GM12878 (cell line): ENCODE measurements at regions not wholly inside any gene's neighbourhood (a gene's known extent, or its start where the extent isn't known, plus 50 kb on each side); places are given as distances from the start of the nearest gene placed in this dataset.

ENCODE experiments used
- ATAC-seq: fragments of 200-7000 bp; cut with Tn5 transposase; 3 replicates; pipeline ENCODE4 v1.9.1; 2020; ENCODE audit warnings: mild to moderate bottlenecking, moderate library complexity
- BruUV-seq: library from RNA; stranded (reverse); fragments of 400-500 nt; replicated peaks from 2 replicates; lab custom pipeline; 2021; lab: Mats Ljungman, UMichigan
- CTCF ChIA-PET: fragments of 300-600 bp; sonication (Branson Sonifier 250); formaldehyde crosslinking; extraction: SDS; loops from one replicate; lab custom pipeline; 2021; ENCODE audit warnings: inconsistent platforms; lab: Yijun Ruan, JAX
- POLR2A ChIA-PET: fragments of 350-600 bp; formaldehyde crosslinking; extraction: SDS; loops from one replicate; lab custom pipeline; 2021; ENCODE audit warnings: inconsistent platforms; lab: Charles Lee
- RAD21 ChIA-PET: fragments of 300-600 bp; sonication (Branson Sonifier 250); formaldehyde crosslinking; loops from one replicate; lab custom pipeline; 2023; ENCODE audit warnings: antibody characterized with exemption; ENCODE audit not compliant: unreplicated experiment; lab: Charles Lee
- SMC1A ChIA-PET: fragments of 300-600 bp; sonication (Branson Sonifier 250); formaldehyde crosslinking; loops from one replicate; lab custom pipeline; 2023; ENCODE audit not compliant: unreplicated experiment, uncharacterized antibody; lab: Charles Lee
- DNase-seq: peaks from one replicate; pipeline ENCODE4 v3.0.0-alpha.2; 2011; ENCODE audit warnings: low read depth, low spot score
- FAIRE-seq: peaks from 3 replicates; lab custom pipeline; 2011; peaks lifted over from hg19 to GRCh38; lab: Jason Lieb, UNC
- H2AFZ ChIP-seq: 2 replicates; pipeline ENCODE4 v1.6.0; 2011; ENCODE audit warnings: low read depth, low read length, control low read depth; ENCODE audit not compliant: control insufficient read depth
- H3K27ac ChIP-seq: 2 replicates; pipeline ENCODE4 v1.5.1; 2011; ENCODE audit warnings: control low read depth; ENCODE audit not compliant: control insufficient read depth, insufficient read depth
- H3K27me3 ChIP-seq, 2 experiments: replicated peaks in 1 of 2; 2 replicates each; pipeline versions ENCODE4 v1.6.0 to v1.6.1; 2011; ENCODE audit warnings: low read length in 1 of 2; ENCODE audit not compliant: control insufficient read depth in 2 of 2, insufficient read depth in 2 of 2
- H3K36me3 ChIP-seq, 2 experiments: 2 replicates each; pipeline ENCODE4 v1.5.1; 2011; ENCODE audit warnings: low read length in 1 of 2; ENCODE audit not compliant: control insufficient read depth in 2 of 2, insufficient read depth in 2 of 2
- H3K4me1 ChIP-seq: 2 replicates; pipeline ENCODE4 v1.6.1; 2011; ENCODE audit warnings: mild to moderate bottlenecking, low read length, moderate library complexity, mixed read lengths; ENCODE audit not compliant: control insufficient read depth, insufficient read depth
- H3K4me2 ChIP-seq: 2 replicates; pipeline ENCODE4 v1.6.0; 2011; ENCODE audit warnings: control low read depth; ENCODE audit not compliant: control insufficient read depth, insufficient read depth
- H3K4me3 ChIP-seq: fragments of 200-600 bp; sonication (generic); 2 replicates; pipeline ENCODE4 v1.5.1; 2016
- H3K79me2 ChIP-seq: 2 replicates; pipeline ENCODE4 v1.6.0; 2011; ENCODE audit warnings: low read length; ENCODE audit not compliant: control insufficient read depth, insufficient read depth
- H3K9ac ChIP-seq: 2 replicates; pipeline ENCODE4 v1.8.0; 2011; ENCODE audit warnings: low read length, control low read depth, mixed read lengths; ENCODE audit not compliant: control insufficient read depth, insufficient read depth
- H3K9me3 ChIP-seq: replicated peaks from 3 replicates; pipeline ENCODE4 v1.5.1; 2011; ENCODE audit warnings: mild to moderate bottlenecking, low read length; ENCODE audit not compliant: control insufficient read depth, insufficient read depth
- H4K20me1 ChIP-seq: 2 replicates; pipeline ENCODE4 v1.6.0; 2011; ENCODE audit not compliant: control insufficient read depth, insufficient read depth
- CREB1 ChIP-seq: IDR thresholded peaks from 2 replicates; pipeline ENCODE4 v1.6.1; 2012; ENCODE audit warnings: low read depth, mild to moderate bottlenecking, inconsistent platforms
- HDGF ChIP-seq: fragments of 450-650 bp; IDR thresholded peaks from 2 replicates; pipeline ENCODE4 v1.6.1; 2016; ENCODE audit warnings: antibody characterized with exemption
- KDM1A ChIP-seq: fragments of 200-600 bp; sonication (generic); IDR thresholded peaks from 2 replicates; pipeline ENCODE4 v1.6.1; 2016; ENCODE audit warnings: borderline replicate concordance
- MXI1 ChIP-seq: fragments of 150-350 bp; IDR thresholded peaks from 2 replicates; pipeline ENCODE4 v1.6.1; 2011; ENCODE audit warnings: low read depth, mild to moderate bottlenecking, inconsistent platforms, low read length, improper control_type of control experiment
- NKRF ChIP-seq: fragments of 450-650 bp; conservative IDR thresholded peaks from 2 replicates; pipeline ENCODE4 v1.6.1; 2017; ENCODE audit warnings: mild to moderate bottlenecking, moderate library complexity
- SIN3A ChIP-seq: IDR thresholded peaks from 2 replicates; pipeline ENCODE4 v1.6.1; 2012; ENCODE audit warnings: low read depth, low read length, improper control_type of control experiment
- ZNF207 ChIP-seq: fragments of 450-650 bp; IDR thresholded peaks from 2 replicates; pipeline ENCODE4 v1.6.1; 2014; ENCODE audit warnings: antibody characterized with exemption, mild to moderate bottlenecking, borderline replicate concordance
- WGBS: methylation state at CpG from one replicate; pipeline ENCODE4 v1.1.6; 2016; ENCODE audit warnings: low lambda C conversion rate; ENCODE audit not compliant: insufficient replicate concordance, insufficient coverage; ENCODE audit errors: missing lambda C conversion rate; 5-methylcytosine and 5-hydroxymethylcytosine counted together
- in situ Hi-C: fragments of 300-500 bp; cut with MboI; formaldehyde crosslinking; loops from 9 replicates; pipeline ENCODE4 v1.14.3; 2018; ENCODE audit warnings: mixed read lengths
- intact Hi-C: fragments of 100-400 bp; cut with micrococcal nuclease; formaldehyde crosslinking; loops from one replicate; pipeline ENCODE4 v1.14.2; 2022; ENCODE audit not compliant: unreplicated experiment

GRCh38 chr7:106354822-106355221 is 70.0 kb upstream of the NAMPT start (continued):
- TF ChIP-seq MXI1 (no peak), SIN3A (no peak), ZNF207 (no peak), CREB1 (no peak), KDM1A (no peak), NKRF (no peak)
- TF ChIP-seq, all 136 proteins: peak for 0

- Histone ChIP-seq H3K9ac (no peak overlapping the region), H3K27me3 (no peaks in the 10 kb centered on the region), H3K4me2 (no peak overlapping the region), H2AFZ (no peak overlapping the region), H3K4me1 (no peaks in the 10 kb centered on the region; the same call in 1 of the 2 replicates), H3K4me3 (no peak overlapping the region), H3K36me3 (no peaks in the 10 kb centered on the region), H3K9me3 (peaks cover 5% of the 10 kb centered on the region; the same call in 2 of the 3 replicates), H3K27ac (no peak overlapping the region), H3K79me2 (no peaks in the 10 kb centered on the region), H4K20me1 (no peaks in the 10 kb centered on the region)
- SMC1A ChIA-PET, result interaction anchor here (1.5 kb wide), 1 partner anchor 12 kb away, joined by 4 read pairs; no protein-coding TSS in a partner anchor
- DNase-seq, result no peak
- in situ Hi-C loops, result no loop called here
- RAD21 ChIA-PET, result no interaction called here
- WGBS, result 62% methylated on average over 1 of the region's 1 CpG
- ATAC-seq, result no peak
- no peak for TF ChIP-seq HDGF
- intact Hi-C loops, result no loop called here
- no TSS peak for BruUV-seq
- FAIRE-seq, result no peak
- POLR2A ChIA-PET, result no interaction called here
- CTCF ChIA-PET, result no interaction called here
Measured at GRCh38 chr7:106353944-106354343, 69.2 kb upstream of the NAMPT start.
